Embryonic facial prominence (tissue), 1 donor: ENCODE measurements at regions not wholly inside any gene's neighbourhood (a gene's known extent, or its start where the extent isn't known, plus 50 kb on each side); places are given as distances from the start of the nearest gene placed in this dataset.

Experiments used
- DNase-seq: peaks from one replicate; pipeline ENCODE4 v3.0.0-alpha.2; 2016; ENCODE audit errors: extremely low spot score

DNA sequence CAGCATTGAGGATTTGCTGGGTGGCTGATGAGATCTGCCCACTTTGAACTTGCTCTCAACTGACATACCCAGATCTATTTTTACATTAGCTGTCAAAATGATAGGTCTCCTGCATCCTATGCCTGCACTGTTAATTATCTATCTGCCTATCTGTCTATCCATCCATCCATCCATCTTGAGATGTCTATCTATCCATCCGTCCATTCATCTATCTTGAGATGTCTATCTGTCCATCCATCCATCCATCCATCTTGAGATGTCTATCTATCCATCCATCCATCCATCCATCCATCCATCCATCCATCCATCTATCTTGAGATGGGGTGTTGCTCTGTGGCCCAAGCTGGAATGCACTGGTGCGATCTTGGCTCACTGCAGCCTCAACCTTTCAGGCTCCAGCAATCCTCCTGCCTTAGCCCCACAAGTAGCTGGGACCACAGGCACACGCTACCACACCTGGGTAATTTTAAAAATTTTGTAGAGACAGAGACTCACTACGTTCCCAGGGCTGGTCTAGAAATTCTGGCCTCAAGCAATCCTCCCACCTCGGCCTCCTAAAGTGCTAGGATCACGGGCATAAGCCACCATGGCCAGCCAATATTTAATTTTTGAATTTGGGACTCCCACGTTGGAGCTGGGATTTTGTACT, 159.4 kb upstream of the NSMCE3 start:
- no peak for DNase-seq

GRCh38 chr15:29425864-29426263, 156.2 kb upstream of the NSMCE3 start:
- no peak for DNase-seq

DNA sequence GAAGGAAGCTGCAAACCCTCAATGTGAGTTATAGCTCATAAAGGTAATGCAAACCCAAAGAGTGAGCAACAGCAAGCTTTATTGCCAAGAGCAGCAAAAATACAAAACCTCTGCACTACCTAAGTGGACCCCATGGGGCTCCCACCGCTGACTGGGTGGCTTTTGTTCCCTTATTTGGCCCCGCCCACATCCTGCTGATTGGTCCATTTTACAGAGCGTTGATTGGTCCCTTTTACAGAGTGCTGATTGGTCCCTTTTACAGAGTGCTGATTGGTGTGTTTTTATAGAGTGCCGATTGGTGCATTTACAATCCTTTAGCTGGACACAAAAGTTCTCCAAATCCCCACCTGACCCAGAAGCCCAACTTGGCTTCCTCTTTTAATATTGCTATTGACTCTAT, 154.5 kb upstream of the NSMCE3 start:
- no peak for DNase-seq

- DNase-seq: no peak
Observed at GRCh38 chr15:29422606-29423005, 153.0 kb upstream of the NSMCE3 start.

- DNase-seq: no peak
Observed at GRCh38 chr15:29420188-29420587, 150.6 kb upstream of the NSMCE3 start.

DNA sequence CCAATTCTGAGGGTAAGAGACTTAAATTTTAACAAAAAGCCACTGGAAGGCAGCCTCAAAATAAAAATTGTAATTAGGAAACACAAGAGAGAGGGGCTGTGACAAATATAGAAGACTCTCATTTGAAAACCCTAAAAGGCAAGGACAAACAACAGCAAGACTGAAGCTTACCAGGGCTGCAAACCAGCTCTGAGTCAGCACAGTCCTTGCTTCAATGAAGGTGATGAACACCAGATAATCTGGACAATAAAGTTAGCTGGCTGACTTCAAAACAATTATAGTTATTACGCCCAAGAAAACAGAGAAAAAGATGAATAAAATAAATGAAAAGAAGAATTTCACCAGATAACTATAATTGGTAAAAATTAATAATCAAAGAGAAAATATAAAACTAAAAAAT, 149.3 kb upstream of the NSMCE3 start:
- no peak for DNase-seq

DNA sequence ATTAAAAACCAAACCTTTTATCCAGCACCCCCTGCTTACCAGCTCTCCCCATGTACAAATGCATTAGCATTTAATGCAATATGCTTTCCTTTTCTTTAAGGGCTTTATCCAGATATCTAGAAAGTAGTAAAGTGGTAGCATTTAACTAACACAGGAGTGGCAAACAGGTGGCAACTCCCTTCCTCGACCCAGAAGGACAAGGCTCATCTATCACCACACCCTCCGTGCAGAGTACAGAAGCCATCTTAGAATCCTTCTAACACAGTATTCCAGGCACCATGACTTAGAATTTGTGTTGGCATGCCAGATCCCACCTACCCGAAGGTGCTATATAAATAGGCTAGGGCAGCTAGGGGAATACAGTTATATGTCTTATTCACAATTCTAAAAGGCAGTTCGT, 148.6 kb upstream of the NSMCE3 start:
- DNase-seq: no peak

DNA sequence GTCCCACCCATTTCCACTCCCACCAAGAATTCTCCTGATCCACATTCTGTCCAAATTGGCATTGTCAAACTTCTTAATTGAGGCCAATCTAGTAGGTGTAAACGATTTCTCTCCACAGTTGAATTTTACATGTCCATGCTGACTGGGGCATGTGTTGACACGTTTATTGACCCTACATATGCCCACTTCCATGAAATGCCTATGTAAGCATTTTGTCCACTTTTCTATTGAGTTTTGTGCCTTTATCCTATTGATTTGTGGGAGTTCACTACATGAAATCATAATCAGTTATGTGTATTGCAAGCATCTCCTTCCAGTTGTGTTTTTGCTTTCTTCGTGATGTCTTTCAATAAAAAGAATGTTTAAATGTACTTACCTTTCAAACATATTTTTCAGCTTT, 141.7 kb upstream of the NSMCE3 start:
- DNase-seq: no peak

GRCh38 chr15:29410338-29410737, 140.7 kb upstream of the NSMCE3 start:
- no peak for DNase-seq

DNA sequence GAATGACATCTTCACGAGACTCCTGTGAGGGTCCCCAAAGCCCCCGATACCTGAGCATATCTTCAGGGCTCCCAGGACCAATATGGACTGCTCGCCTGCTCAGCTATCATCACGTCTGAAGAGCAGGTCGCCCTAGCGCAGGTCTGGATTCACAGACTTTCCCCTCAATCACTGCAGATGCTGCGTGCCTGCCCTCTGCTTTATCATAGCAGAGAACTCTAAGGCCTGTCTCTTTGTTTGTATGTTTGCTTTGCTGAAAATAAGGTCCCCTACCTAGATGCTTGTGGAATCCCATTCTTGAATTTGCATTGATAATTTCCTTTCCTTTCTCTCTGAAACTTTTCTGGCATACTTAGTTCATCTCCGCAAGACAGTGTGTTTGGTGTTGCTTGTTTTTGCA, 140.3 kb upstream of the NSMCE3 start:
- DNase-seq: no peak

- no peak for DNase-seq
Observed at GRCh38 chr15:29405564-29405963, 135.9 kb upstream of the NSMCE3 start.

DNA sequence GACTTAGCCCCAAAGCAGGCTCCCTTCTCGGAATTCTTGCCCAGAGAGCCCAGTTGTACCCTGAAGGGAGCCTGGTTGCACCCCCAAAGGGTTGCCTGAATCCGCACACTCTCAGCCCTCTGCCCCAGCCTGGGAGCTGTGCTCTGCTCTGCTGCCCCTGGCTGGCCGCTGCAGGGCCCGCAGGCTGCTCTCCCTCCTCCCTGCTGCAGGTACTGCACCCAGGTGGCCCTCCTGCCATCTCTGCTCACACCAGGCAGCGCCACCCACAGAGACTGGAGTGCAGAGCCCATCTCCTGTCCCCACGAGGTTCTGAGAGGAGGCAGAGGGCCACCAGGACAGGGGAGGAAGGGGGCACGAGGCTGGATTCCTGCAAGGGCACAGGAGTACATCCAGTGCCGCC, 134.2 kb upstream of the NSMCE3 start:
- DNase-seq: no peak

DNA sequence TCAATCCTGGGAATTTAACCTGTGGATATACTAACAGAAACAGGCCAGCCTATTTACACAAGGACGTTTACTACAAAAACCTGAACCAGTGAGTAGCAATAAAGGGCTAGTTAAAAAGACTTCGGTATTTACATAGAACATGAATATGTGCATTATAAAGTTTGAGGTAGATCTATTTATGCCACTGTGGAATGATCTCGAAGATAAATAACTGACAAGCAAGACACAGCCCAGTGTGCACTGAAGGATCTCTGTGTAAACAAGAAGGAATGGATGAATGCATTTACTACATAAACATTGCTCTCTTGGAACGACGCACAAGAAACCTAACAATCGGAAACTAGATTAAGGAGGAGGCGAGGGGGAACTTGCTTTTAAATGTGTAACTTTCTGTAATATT, 132.0 kb upstream of the NSMCE3 start:
- no peak for DNase-seq

DNA sequence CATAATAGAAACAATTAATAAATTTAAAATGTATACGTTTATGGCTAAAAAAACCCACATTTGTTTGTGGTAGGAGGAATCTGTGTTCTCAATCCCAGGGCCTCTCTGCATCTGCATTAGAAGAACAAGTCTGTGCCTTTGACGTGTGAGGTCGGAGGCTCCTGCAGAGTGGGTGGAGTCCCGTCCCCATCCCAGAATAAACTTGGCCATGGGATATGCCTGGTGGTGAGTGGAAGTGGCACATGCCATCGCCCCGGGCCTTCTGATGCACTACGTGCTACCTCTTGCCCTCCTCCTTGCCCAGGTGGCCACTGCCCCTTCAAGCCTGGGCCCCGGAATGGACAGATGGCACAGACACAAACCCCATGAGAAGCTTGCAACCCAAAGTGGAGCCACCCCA, 131.1 kb upstream of the NSMCE3 start:
- DNase-seq: no peak

DNA sequence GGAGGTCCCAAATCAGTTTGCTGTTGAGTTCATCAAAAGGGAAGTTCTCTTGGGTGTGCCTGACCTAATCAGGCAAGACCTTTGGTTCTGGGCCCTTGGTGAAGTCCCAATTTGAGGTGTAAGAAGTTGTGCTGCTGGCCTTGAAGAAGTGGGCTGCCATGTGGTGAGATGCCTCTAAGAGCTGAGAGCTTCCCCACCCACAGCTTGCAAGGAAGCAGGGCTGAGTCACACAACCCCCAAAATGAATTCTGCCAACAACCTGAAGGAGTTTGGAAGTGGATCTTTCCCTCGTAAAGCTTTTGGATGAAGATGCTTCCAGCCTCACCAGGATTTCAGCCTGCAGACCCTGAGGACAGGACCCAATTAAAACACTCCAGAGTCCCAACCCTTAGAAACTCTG, 129.3 kb upstream of the NSMCE3 start:
- no peak for DNase-seq

- DNase-seq: no peak
Observed at GRCh38 chr15:29396176-29396811, 126.7 kb upstream of the NSMCE3 start.

DNA sequence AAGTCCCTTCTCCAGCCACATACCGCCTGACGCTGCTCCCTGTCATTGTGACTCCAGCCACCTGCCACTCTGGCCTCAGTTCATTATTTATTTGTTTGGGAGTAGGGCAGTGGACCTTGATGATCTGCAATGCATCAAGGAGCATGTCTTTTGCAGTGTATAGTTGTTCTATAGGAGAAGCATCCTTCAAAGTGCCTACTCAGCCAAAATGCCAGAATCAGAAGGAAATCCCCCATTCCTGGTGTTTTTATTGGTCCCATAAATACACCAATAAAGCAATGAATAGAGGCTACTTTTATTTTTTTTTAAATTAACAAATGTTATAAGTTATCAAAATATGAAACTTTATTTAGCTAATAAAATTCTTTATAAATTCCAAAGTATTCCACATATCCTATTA, 123.8 kb upstream of the NSMCE3 start:
- no peak for DNase-seq

DNA sequence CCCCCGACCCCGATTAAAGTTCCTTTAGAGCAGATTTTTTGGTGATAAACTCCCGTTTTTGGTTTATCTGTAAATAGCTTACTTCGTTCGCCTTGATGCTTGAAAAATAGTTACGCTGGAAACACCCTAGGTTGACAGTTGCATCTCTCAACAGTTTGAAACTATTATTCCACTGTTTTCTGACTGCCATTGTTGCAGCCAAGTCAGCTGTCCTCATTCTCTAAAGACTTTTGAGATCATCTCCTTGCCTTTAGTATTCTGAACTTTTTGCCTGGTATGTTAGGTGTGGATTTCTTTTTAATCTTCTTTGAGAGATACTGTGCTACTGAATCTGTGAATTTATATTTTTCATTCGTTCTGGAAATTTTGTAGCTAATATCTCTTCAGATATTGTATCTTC, 122.7 kb upstream of the NSMCE3 start:
- no peak for DNase-seq

DNA sequence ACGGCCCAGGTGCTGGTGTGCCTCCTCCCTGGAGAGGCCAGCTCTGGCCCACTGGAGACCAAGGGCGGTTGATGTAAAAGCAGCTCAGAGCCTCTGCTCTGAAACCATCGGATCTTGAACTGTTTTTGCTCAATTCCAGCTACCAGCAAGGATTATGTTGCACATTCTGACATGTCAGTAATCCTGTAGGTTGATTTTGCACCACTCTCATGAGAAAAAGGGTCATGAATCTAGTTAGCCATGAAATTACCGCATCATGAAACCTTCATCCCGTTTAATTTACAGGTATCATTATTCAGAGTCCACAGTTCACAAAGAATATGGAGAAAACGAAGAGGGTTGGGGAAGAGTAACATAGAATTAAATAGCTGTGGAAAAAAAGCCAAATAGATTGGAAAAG, 120.4 kb upstream of the NSMCE3 start:
- no peak for DNase-seq

- DNase-seq: no peak
Observed at GRCh38 chr15:29386523-29386922, 116.9 kb upstream of the NSMCE3 start.

DNA sequence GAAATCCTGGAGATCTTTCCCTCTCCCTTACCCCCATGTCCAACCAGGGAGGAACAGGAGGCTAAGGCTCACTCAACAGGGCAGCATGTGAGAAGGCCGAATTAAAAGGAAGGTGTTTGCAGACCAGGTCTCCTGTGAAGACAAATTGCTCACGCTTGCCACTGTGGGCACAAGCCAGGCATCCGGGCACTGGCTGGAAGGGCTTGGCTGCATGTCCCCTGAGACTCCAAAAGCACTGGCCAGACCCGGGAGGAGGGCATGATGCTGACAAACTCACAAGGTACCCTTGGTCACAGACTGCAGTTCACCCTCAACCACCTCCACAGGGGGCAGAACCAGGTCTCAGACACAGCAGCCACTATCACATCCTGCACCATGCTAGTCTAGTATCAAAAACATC, 113.7 kb upstream of the NSMCE3 start:
- DNase-seq: no peak

DNA sequence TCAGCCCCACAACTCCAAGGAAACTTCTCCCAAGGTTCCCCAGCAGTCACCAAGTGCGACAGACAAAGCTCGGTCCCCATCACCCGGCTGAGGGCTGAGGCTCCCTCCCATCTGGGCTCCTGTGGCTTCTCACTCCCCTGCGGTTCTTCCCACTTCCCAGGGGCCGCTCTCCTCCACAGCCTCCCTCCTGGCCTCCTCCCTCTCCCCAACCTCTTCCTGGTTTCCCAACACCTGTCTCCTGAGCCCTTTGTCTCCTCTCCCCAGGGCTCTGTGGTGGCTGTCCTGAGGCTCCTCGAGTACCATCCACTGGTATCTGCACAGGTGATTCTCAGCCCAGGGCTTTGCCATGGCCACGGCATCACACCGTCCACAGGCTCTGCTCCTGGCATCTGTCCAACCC, 113.2 kb upstream of the NSMCE3 start:
- DNase-seq: no peak

DNA sequence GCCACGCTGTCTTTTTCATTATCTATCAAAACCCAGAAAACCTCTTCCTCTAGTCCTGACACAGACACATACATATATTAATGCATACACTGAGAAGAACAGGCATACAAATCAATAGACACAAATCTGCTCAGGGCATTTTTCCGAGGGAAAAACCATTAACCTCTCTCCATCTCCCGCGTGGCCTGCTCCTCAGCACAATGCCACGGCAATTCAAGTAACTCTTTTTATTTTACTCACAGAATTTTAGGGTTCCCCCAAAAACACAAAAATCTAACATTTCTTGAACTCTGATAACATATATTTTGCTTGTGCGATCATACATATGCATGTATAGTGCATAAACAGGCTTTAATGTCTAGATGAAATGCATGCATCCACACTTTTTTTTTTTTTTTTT, 110.8 kb upstream of the NSMCE3 start:
- no peak for DNase-seq

DNA sequence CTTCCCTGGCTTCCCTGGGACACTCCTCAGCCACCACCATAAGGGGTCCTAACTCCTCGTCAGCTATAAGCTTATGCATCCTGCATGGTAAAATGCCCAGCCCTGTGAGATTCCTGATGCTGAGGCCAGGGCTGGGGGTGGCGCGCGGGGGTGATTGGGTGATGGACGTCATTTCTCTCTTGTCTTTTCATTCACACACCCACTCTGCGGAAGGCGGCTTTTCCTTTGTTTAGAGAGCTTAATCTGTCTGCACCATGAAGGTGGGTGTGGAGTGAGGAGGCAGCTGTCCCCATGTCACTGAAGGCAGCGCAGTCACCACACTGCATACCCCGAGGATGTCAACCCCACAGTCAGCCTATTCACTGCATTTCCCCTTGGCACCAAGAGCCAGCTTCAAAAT, 110.0 kb upstream of the NSMCE3 start:
- no peak for DNase-seq
